Adrenal gland (tissue), 5 donors: ENCODE measurements at regions not wholly inside any gene's neighbourhood (a gene's known extent, or its start where the extent isn't known, plus 50 kb on each side); places are given as distances from the start of the nearest gene placed in this dataset.

ENCODE experiments used
- CTCF ChIP-seq, 6 experiments: fragments of 450-650 bp in 4 of 6; fragments of 200-600 bp in 2 of 6; sonication (generic) in 1 of 6; IDR thresholded peaks; 1 replicate in 5 of 6; 2 replicates in 1 of 6; pipeline versions ENCODE4 v1.5.1 to v1.8.0; 2016 to 2021; ENCODE audit warnings: antibody characterized with exemption in 6 of 6, mild to moderate bottlenecking in 2 of 6, moderate library complexity in 1 of 6
- POLR2A ChIP-seq, 2 donors: fragments of 450-650 bp; IDR thresholded peaks; one replicate each; pipeline ENCODE4 v1.6.1; 2017; ENCODE audit warnings: antibody characterized with exemption in 2 of 2, mild to moderate bottlenecking in 2 of 2, moderate library complexity in 1 of 2
- donor health status: DM: no; HTN: no; CAD: no.

GRCh38 chr20:11849976-11850670 lies 67.6 kb upstream of the BTBD3 start:
- TF ChIP-seq CTCF (IDR thresholded peaks at IDR 0.05), result no peak
- TF ChIP-seq POLR2A (IDR thresholded peaks at IDR 0.05), result no peak
